Spleen (tissue), 7 donors: ENCODE measurements at regions not wholly inside any gene's neighbourhood (a gene's known extent, or its start where the extent isn't known, plus 50 kb on each side); places are given as distances from the start of the nearest gene placed in this dataset.

Source experiments
- POLR2A ChIP-seq, 3 donors: fragments of 450-650 bp; IDR thresholded peaks; one replicate each; pipeline ENCODE4 v1.5.1; 2017; ENCODE audit warnings: antibody characterized with exemption in 3 of 3, mild to moderate bottlenecking in 1 of 3
- TF ChIP-seq, protein P1 (sequence below), 11 experiments: fragments of 200-600 bp in 7 of 11; fragments of 450-650 bp in 4 of 11; sonication (generic) in 4 of 11; IDR thresholded peaks in 8 of 11; conservative IDR thresholded peaks in 3 of 11; 1 replicate in 7 of 11; 2 replicates in 4 of 11; pipeline versions ENCODE4 v1.4.0 to v1.8.0; 2016 to 2021; ENCODE audit warnings: antibody characterized with exemption in 11 of 11, inconsistent platforms in 4 of 11, mild to moderate bottlenecking in 1 of 11
- donor health status: DM: no; HTN: no; CAD: no; lungs with moderate emphysema.
- donor health status: DM: no; HTN: no; CAD: no.
- donor health status: DM: no; HTN: no; CAD: no.

DNA sequence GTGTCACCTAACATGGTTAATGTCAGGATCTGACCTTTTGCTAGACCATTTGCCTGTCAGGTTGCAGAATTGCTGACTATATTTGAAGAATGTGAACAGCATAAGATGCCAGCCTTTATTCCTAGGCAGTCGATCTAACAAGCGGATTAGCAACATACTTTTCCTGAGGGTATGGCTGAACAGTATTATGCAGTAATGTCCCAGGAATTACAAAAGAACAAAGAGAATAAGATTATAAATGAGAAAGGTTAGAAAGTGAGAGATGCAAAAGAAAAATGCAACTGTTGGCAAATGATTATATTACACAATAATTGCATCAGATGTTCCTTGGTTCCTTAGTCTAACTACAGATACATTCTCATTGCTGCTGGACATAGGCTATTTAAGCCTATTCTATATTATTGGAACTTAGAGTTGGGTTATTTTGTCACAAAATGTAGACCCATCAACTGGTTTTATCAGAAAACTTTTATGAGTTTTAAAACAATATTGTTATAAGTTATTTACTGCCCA, 647.1 kb upstream of the CRIM1 start:
- TF ChIP-seq, protein P1, sequence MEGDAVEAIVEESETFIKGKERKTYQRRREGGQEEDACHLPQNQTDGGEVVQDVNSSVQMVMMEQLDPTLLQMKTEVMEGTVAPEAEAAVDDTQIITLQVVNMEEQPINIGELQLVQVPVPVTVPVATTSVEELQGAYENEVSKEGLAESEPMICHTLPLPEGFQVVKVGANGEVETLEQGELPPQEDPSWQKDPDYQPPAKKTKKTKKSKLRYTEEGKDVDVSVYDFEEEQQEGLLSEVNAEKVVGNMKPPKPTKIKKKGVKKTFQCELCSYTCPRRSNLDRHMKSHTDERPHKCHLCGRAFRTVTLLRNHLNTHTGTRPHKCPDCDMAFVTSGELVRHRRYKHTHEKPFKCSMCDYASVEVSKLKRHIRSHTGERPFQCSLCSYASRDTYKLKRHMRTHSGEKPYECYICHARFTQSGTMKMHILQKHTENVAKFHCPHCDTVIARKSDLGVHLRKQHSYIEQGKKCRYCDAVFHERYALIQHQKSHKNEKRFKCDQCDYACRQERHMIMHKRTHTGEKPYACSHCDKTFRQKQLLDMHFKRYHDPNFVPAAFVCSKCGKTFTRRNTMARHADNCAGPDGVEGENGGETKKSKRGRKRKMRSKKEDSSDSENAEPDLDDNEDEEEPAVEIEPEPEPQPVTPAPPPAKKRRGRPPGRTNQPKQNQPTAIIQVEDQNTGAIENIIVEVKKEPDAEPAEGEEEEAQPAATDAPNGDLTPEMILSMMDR (IDR thresholded peaks at IDR 0.05 in 8 of 11, conservative IDR thresholded peaks at IDR 0.05 in 3 of 11) = no peak
- TF ChIP-seq POLR2A (IDR thresholded peaks at IDR 0.05) = no peak
